WI38 (cell line): ENCODE measurements at regions not wholly inside any gene's neighbourhood (a gene's known extent, or its start where the extent isn't known, plus 50 kb on each side); places are given as distances from the start of the nearest gene placed in this dataset.

Source experiments
- H3K4me3 ChIP-seq: 2 replicates; pipeline ENCODE4 v1.5.1; 2011; ENCODE audit warnings: low read depth, mild to moderate bottlenecking, control low read depth, low read length
- CTCF ChIP-seq: IDR thresholded peaks from 2 replicates; pipeline ENCODE4 v1.5.1; 2012; ENCODE audit warnings: low read depth, mild to moderate bottlenecking, control low read depth, low read length

- no peak for TF ChIP-seq CTCF
- H3K4me3 ChIP-seq: no peak overlapping the region
These were observed 1178.5 kb upstream of the MIR17HG start for GRCh38 chr13:90168953-90169352.

GRCh38 chr13:90170208-90170607 lies 1177.3 kb upstream of the MIR17HG start:
- H3K4me3 ChIP-seq: no peak overlapping the region
- TF ChIP-seq CTCF: no peak

- H3K4me3 ChIP-seq: no peak overlapping the region
- no peak for TF ChIP-seq CTCF
These were observed 1175.8 kb upstream of the MIR17HG start for GRCh38 chr13:90171649-90172048.

- no peak overlapping the region for H3K4me3 ChIP-seq
- TF ChIP-seq CTCF: no peak
These were observed 1170.0 kb upstream of the MIR17HG start for GRCh38 chr13:90177512-90177911.

GRCh38 chr13:90184355-90184754 lies 1163.1 kb upstream of the MIR17HG start:
- no peak for TF ChIP-seq CTCF
- H3K4me3 ChIP-seq: no peak overlapping the region

- TF ChIP-seq CTCF: no peak
These were observed 1161.8 kb upstream of the MIR17HG start for GRCh38 chr13:90185734-90186133.

GRCh38 chr13:90187478-90188350 lies 1159.8 kb upstream of the MIR17HG start:
- TF ChIP-seq CTCF: no peak
- no peak overlapping the region for H3K4me3 ChIP-seq

More at GRCh38 chr13:90185734-90186133, 1161.8 kb upstream of the MIR17HG start:
- H3K4me3 ChIP-seq: no peak overlapping the region
